HG03520 (cell line): ENCODE measurements at regions not wholly inside any gene's neighbourhood (a gene's known extent, or its start where the extent isn't known, plus 50 kb on each side); places are given as distances from the start of the nearest gene placed in this dataset.

Experiments
- ATAC-seq: cut with Tn5 transposase; IDR thresholded peaks from one replicate; pipeline ENCODE4 v1.9.1; 2021; ENCODE audit warnings: mild to moderate bottlenecking, moderate library complexity; ENCODE audit not compliant: unreplicated experiment

DNA sequence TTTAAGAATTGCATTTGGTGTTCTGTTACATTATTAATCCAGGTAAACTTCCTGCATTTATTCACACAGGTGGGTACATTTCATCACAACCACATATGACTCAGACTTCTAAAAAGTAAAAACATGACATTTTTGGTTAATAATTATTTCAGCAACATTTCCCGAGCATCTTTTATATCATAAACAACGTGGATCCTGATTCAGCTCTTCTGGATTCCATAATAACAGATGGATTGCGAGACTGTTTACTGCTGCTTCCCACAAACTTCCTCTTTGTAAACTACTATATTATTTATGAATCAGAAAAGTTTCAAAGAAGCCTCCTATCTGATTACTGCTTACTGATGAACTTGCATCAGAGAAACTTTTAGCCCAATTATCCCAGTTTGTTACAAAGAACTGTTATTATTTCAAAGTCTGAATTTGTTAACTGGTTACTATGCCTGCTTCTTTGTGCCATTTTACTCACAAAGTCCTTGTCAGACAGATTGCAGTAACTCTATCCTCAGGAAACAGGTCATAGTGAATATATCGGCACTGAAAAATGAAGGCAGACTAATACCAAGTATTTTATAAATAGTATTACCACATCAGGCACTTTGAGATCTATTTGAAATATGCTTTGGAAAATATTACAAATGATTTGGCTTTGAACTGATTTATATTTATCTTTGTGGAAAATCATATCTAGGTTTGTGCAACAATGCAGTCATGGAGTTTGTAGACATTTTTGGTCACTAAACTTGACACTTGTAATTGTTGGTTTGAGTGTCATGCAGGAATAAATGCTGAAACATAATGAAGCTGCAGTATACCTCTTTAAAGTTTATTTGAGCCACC, 511.6 kb downstream of the PLCL1 start:
- no peak for ATAC-seq

DNA sequence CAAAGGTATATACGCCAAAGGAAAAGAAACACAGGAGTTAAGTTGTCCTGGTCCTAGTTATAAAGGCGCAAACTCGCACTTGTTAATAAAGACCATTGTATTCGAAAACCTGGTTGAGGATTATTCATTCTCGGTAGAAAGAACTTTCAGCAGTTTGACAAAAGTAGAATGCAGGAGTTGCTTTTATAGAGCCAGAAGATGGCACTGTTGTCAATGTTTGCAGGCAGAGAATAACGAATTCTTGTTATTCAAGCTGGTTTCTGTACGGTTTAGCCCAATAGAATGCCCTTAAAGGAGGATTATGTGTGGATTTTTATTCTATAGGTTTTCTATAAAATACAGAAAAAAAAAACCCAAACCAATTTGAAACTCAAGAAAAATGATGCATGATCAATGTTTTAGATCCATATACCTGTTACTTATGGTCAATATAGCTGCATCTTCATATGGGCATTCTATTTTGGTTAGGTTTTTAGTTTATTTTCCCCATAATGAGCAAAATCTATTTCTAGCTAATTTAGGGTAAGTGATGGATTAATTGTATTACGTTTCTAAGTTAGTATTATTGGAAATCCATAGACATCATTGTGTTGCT, 510.3 kb downstream of the PLCL1 start:
- ATAC-seq = no peak

DNA sequence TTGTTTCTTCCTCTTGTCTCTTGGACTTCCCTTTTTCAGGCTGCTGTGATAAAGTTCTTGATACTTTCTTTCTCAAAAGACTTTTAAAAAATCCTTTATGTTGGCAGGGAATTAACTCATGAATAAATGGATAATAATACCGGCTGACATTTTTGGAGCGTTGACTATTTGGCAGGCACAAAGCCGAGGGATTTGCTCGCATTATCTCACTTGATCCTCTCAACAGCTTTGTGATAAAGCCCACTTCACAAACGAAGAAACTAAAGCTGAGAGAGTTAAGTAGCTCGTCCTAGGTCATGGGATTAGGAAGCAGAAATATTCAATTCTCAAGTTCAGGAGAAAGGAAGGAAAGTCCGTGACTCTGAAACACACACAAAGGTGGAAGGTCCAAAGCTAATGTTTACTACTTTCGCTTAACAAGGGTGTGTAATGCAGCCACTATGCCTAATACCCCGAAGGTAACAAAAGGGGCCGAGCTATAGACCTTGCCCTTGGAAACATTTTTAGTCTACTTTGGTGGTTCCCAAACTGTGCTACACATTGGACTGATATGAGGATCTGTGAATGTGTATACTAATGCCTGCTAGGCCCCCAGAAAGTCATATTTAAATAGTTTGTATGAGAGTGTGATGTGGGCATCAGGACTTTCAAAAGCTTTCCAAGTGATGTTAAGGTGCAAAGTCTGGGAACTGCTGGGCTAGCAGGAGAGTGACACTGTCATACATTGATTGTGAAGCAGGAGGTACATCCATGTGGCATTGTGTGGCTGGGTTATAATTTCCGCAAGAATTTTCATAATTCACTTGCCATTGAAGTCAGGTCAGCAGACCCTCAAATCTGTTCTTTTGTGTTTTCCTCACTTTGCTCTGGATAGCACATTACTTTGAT, 508.4 kb downstream of the PLCL1 start:
- no peak for ATAC-seq

DNA sequence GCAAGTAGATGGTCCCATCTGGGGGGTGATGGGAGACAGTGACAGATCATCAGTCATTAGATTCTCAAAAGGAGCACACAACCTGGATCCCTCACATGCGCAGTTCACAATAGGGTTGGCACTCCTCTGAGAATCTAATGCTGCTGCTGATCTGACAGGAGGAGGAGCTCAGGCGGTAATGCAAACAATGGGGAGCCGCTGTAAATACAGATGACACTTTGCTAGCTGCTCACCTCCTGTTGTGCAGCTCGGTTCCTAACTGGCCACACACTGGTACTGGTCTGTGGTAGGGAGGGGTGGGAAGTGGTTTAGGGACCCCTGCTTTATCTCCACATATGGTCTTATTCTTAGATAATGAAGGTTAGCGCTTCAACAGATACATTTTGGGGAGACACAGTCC, 506.6 kb downstream of the PLCL1 start:
- ATAC-seq = no peak

DNA sequence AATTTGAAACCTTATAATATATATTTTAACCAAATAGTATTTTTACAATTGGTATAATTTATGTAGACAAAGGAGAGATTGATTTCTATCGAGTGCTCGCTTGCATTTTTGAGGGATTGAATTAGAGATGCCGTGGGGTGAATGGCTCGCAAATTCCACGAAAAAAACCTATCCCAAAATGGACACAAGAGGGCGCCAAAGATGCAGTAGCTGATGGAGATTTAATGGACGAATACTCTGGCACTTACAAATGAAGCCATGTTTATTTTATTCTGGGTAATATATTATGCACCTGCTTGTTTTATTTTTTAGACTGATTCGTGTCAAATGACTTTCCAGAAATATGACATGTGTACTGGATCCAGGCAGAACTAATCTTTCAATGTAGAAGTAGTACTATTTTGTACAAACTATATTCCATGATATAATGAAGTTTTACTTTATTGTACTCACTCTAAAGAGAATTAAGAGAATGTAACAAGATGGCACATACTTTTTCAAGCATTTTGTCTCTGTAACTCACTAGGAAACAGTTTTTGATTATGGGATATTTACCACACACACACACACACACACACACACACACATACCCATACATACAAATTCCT, 505.4 kb downstream of the PLCL1 start:
- ATAC-seq = peak; percentile 48

DNA sequence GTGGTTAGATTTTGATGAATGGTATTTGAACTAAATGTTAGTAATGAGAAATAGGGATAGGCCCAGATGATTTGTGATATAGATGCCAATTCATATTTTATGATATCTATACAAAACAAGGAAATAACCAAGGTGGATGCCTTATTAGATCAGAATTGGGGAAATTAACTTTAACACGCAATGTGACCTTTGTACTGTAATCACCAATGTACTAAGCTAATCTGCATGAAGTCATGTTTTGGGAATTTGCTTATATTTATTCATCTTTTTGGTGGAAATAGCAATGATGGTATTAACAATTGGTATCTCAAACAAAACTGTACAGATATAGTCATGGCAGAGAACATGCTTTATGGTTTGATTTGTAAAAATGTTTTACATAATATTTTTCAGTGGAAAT, 504.7 kb downstream of the PLCL1 start:
- ATAC-seq = no peak

DNA sequence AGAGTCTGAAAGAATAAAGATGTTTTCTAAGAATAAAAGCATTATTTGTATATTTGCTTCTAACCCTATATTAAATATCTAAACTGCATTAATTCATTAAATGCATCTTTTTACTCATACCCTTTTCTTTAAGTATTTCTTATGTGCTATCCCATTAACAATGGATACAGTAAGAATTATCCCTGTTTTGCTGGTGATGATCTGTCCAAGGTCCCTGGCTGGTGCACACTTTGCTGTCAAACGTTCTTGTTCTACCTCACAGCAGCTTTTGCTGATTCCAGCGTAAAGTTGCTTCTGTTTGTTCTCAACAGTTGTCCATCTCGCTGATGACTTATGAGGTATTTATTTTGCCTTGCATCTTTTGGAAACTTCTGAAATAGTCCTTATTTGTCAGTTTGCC, 504.0 kb downstream of the PLCL1 start:
- ATAC-seq = no peak

DNA sequence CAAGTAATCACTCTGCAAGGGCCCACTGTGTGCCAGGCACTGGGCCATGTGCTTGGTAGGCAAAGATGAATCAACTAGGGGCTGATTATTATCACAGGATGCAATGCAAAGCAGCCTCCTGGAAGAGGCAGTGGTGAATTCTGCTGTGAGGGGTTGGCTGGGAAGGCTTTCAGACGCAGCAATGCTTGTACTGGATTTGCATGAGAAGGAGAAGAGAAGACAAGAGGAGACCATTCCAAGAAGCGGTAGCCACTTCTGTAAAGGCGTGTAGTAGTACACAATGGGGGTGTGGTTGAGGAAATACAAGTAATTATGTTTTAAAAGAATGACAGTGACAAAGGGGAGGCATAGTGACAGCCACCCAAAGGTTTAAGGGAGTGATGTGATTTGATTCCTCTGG, 502.7 kb downstream of the PLCL1 start:
- no peak for ATAC-seq

DNA sequence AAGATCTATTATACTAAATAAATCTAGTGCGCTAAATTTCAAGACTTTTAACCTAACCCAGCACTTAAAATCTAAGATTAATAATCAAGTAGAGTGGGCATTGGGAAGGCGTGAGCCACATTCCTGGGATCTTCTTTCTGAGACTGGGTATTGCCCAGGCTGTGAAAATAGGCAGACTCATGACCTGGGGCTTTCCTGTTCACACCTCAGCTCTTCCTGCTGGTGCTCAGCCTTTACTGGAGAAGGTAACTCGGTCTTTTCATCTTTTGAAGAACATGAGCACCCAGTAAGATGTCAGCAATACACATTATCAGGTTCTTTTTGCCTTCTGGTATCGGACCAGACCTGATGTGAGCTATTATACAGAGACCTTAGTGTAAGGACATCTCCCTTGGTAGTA, 500.5 kb downstream of the PLCL1 start:
- no peak for ATAC-seq

DNA sequence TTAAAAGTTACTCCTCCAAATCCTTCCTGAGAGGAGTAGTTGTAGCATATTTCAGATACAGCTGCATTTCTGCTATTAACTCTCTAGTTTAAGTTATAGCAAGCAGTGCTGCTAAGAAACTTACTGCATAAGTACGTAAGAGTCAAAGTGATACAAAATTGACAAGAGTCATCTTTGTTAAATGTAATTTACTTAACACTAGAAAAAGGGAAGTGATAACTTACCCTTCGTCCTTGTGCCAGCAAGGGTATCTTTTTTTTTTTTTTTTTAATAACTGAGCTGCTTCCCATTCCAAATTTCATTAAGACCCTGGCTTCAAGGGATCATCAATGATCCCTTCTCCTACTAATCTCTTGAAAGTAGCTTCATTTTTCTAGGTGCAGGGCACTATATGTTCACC, 493.0 kb downstream of the PLCL1 start:
- no peak for ATAC-seq

DNA sequence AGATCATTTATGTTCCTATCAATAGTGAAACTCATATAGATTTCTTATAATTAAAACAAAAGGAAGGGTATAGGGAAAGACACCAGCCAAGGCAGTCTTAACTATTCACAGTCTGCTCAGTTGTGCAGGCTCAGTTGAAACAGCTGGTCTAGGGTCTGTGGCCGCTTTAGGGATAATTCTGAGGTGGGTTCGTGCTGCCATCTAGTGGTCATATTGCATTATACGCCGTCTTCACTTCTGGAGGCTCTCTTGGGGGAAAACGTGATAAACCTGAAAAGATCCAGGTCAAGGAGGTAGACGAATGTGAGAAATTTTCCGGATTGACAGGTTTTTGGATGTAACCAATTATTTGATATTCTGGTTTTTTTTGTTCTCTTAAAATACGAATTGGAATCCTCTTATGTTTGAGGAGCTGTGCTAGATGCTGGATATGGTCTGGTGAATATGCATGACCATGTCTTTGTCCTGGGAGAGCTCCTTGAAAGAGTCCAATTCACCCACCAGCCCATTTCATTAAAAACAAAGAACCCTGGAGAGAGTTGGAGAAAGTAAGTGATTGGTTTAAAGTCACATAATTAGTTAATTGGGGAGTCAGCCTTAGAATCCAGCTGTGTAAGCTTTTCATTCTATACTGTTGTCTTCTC, 492.4 kb downstream of the PLCL1 start:
- peak; percentile 95 for ATAC-seq

DNA sequence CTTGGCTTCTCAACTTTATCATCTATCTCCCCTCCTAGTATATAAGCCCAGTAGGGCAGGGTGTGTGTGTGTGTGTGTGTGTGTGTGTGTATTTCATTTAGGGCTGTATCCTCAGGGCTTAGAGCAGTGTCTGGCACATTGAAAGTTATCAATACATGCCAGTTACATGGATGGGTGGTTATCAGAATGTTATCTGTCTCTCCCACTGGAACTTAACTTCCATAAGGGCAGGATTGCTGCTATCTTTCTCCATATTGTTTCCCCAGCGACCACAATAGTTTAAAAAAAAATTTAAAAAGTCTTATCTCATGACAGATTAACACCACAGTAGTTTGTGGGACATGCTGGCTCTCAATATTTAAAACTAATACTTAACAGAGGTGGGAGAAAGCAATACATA, 488.9 kb downstream of the PLCL1 start:
- ATAC-seq = no peak

DNA sequence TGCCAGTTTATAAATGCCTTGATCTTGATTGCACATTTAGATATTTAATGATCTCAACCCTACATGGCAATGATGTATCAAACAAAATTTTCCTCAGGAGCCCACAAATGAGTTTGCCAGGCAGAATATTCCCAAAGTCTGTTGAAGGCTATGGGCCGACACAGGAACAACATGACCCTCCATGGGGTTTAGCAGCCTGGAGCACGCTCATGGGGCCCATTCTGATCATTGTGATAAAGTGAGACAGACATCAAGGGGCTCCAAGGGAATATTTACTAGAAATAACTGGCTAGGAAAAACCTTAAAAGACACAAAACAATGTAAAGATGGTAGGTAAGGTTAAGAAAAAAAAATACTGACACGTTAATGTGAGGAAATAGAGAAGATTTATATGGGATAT, 485.4 kb downstream of the PLCL1 start:
- no peak for ATAC-seq

DNA sequence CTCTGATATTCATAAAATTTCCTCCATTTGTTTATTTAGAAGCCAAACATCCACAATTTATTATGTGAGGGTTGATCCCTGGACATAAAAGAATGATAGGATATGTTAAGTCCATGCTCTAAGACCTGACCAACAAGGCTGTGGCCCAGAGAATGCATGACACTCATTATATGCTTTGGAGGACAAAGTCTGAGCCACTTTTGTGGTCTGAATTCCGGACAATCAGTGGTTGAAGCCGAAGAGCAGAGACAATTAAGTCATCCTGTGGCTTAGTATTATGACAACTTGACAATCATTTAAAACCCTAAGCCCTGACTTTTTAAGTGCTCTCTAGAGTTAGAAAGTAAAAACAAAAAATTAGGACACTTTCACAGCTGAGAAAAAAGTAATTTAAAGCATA, 483.3 kb downstream of the PLCL1 start:
- ATAC-seq = no peak

DNA sequence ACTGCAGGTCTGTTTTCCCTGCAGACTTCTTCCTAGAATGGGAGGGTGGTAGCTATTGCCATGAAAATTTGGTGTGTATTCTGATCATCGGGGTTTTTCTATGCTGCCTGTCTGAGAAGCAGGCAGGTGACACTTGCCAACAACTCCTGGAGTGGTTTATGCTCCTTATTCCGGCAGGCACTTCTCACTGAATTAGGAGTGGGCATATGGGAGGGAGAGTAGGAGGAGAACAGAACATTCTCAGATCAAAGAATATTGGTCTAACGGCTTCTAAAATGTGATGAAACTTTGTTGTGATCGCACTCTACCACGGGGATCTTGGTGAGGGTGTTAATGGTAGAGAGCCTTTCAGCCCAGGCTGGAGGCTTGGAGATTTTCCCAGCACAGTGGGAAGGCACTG, 480.8 kb downstream of the PLCL1 start:
- no peak for ATAC-seq

DNA sequence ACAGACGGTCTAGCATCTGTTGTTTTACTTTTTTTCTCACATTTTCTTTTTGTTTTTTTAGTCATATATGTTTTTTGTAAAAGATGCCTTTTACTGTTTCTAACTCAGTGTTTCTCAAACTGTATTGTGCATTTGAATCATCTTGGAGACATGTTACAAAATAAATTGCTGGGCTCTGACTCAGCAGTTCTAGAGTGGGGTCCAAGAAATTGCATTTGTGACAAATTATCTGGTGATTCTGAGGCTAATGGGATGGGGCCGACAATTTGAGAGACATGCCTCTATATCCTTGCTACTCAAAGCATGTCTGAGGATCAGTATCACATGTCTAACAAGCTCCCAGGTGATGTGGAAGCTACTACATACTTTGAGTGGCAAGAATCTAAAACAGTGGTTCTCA, 478.8 kb downstream of the PLCL1 start:
- no peak for ATAC-seq

DNA sequence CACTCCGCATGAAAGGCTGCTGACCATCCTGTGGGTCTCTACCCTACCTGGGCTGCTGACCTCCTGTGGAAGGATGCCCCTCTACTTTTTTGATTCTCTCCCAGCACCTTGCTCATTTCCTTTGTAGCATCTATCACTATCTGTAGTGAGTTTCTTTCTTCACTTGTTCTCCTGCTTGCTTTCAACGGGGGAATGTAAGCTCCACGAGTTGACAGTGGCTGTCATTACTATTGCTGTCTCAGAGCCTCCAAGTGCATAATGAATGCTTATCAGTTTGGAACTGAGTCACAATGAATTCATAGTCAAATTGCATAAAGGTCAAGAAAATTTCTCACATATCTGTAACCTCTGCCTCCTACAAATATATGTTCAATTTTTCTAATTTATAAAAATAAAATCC, 477.7 kb downstream of the PLCL1 start:
- no peak for ATAC-seq

DNA sequence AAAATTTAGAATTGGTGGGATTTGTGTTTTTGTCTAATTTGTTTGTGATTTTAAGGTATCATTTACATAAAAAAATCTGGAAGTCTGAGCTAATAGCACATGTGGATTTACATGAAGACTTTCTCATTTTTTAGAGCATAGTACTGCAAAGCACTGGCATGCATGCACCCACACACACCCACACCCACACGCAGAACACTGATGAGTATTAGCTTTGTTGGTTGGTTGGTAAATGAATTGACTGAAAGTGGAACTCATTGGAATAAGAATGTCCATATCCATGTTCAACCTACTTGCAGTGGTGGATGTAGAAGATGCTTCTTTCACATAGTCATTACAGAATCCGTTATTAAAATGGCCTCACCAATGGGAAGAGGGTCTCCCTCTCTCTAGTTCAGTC, 475.8 kb downstream of the PLCL1 start:
- no peak for ATAC-seq

DNA sequence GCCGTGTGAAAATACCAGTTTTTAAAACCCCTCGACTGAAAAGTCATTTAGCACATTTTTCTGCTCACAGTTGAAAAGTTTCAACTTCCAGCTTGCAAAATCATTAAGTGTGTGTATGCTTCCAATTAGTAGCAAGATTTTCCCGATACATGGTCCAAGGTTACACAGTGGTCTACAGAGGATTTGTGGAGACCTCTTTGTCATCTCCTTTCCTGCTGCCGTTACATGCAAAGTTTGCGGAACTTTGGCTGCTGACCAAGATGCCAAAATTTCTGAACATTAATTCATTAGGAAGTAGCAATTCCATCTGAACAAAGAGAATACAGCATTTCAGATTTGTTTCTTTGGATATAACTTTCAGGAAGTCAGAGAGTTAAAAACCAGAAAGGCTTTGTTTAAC, 474.6 kb downstream of the PLCL1 start:
- ATAC-seq = no peak

DNA sequence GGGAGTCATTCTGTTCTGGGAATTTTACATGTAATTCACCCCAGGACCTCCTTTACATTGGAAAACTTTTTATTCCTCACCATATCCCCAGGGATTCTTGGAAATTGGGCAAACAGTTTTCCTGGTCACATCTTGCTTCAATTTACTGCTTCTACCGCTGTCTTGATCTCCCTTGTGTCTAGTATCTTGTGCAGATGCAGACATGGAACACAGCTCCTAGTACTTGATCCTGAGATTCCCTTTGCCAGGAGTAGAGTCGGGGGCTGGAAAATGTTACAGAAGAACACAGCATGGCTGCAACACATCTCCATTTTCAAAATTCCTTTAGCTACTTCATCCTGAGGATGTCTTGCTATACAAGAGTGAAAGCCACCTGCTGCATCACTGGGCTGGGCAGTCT, 472.8 kb downstream of the PLCL1 start:
- ATAC-seq = no peak

DNA sequence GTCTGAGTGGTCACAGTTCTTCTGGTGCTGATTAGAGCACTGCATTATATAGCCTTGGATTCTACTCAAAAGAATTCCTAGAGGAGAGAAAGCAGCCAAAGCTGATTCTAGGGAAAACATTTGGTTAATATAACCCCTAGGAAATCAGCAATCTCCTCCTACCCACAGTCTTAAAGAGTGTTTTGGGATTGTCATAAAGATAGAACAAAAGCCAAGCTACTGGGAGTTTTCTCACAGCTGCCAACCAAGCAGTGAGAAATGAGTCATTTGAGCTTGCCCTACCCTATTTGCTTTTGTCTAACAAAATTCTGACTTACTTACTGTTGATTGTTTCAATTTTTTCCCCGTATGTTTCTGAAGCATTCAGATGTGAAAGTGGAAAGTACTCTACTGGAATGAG, 469.3 kb downstream of the PLCL1 start:
- no peak for ATAC-seq
